CD4-positive, alpha-beta T cell treated with Interleukin-1 beta for 1 hour (primary cell): ENCODE measurements at regions not wholly inside any gene's neighbourhood (a gene's known extent, or its start where the extent isn't known, plus 50 kb on each side); places are given as distances from the start of the nearest gene placed in this dataset.

Experiments used
- DNase-seq, 2 donors: peaks; one replicate each; pipeline ENCODE4 v3.0.0-alpha.2; 2020 to 2022

DNA sequence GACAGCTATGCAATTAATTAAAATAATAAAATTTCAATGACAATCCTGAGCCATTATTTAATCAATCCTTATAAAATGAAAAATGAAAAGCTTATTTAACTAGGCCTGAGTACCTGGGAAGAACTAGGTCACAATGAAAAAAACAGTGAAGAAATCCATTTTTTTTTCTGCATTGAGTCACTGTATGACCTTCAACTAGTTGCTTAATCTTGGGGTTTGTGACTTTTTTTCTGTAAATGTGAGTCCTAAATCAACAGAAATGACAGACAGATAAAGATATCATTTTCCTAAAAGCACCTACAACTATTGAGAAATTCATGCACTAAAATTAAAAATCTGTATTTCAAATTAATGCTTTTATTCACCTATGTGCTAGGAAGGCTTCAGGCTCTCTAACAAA is 96.8 kb downstream of the TMEM26 start:
- no peak for DNase-seq

DNA sequence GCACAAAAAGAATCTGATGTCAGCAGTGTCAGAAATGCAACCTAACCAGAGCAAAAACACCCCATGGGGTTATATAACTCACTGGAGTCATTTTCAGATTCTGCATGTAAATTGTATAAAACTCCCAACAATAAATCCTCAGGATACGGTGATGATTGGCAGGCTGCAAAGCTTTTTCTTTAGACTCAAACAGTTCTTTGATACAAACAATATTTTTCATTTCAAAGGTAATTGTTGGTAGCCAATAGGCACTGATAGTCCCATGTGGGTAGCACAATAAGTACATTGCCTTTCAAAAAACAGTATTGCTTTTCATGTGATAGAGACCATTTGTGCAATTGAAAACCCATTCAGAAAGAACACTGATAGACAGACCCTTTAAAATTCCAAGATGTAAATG is 98.0 kb downstream of the TMEM26 start:
- no peak for DNase-seq

DNA sequence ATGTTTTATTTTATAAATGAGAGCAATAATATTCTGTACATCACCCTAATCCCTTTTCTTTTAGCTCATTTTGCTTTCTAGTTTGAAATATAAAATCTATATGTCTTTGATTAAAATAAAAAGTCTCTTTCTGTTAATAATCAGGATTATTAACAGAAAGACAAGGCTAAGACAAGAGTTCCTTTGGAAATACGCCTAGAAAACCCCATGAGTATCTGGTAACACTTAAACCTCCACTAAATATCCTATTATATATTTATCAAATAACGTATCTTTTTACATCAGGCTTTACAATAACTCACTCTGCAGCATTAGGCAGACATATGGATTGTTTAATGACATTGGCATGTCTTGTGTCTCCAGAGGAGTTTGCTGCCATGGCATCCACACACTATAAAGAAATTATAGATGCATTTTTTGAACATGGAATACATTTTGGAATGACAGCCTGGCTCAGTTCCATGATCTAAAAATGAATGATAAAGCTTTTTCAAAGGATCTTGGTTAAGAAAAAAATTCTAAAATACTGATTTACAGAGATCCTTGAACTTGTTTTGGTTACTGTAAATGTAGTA is 98.7 kb downstream of the TMEM26 start:
- DNase-seq: no peak

DNA sequence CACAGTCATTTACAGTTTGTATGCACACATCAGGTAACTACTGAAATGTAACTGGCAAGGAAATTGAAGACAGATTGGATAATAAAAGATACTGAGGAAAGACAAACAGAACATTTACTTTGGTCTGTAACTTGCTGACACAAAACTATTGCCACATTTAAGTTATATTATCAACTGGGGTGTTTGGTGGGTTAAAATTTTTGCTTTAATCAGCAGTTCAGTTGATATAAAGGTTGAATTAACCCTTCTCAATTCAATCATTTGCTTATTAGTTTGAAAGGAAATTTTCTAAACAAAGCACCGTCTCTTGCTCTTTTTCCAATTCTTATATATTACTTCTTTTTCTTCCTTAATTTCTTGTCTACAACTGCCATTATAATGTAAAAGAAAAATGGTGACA is 102.4 kb downstream of the TMEM26 start:
- no peak for DNase-seq

DNA sequence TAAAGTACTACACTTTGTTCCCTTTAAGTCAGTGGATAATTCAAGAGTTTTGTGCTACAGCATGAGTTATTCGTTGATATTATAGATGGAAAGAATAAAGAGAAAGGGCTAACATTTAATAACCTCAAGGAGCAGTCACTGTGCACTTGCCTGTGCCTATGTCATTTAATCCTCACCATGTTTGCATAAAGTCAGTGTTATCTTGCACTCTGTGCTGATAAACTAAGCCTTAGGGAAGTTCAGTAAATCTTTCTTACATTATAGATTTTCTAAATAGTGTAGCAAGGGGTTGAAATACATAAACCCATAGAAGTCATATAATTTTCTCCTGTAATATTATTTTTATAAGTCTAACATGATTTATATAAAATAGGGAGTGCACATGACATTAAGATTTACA is 103.1 kb downstream of the TMEM26 start:
- DNase-seq: no peak

DNA sequence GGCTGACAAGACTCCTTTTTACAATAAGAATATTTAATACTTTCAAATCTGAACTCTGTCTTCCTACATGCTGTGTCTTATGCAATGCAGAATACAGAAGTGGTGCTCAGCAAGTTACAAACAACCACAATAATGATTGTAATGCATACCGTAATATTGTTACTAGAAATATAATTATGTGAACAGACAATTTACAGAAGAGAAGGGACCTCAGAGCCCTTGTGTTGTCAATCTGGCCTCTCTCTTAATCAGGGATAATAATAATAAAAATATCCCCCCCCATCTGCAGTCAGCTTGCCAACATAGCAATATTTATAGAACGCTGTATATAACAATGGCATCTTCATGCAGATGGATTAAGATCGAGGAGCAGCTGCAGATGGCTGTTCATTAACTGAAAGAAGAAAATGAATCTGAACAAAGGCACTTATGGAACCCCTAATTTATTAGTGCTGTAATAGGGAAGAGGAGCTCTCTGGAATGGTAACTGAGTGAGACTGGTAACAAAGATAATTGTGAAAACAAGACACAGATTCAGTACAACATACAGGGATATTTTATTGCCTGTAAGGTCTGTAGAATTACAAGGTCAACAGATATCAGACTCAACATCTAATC is 106.3 kb downstream of the TMEM26 start:
- no peak for DNase-seq

DNA sequence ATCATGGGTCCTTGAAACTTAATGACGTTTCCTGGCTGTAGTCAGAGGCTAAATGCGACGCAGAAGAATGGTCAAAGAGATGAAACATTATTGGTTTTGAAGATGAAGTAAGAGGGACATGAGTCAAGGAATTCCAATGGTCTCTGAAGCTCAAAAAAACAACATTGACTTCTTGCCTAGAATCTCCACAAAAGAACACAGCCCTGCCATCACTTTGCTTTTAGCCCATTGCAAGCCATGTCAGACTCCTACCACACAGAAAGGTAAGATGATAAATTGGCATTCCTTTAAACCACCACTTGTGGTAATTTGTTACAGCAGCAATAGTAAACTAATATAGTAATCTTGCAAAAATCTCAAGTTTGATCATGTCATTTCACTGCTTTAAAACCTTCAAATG is 109.4 kb downstream of the TMEM26 start:
- no peak for DNase-seq

DNA sequence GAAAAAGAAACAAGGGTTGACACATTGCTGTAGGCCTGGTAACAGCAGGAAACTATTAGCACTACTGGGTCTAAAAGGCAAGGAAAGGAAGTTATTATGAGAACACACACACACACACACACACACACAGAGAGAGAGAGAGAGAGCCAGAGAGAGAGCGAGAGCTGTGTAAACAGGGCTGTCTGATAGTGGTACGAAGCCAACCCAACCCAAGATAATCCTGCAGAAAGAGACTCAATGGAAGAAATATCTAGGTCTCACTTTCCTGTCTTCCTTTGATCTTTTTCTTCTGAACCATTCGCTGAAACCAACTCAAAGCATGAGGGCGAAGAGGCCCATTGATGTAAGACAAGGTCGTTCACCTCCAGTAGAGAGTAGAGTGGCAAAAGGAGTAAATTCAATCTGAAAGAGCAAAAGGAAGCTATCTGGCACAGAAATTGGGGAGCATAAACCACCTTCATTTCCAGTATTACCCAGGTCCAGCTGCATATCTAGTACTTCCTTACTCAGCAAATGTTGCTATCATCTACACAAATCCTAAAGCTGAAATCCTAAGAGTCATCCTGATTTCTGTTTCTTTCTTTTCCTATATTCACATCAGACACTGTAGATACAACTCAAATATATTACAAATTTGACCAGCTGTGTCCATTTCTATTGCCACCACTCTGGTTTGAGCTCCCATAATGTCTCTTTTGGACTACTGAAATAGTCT is 110.2 kb downstream of the TMEM26 start:
- peak in 1 of 2 donors; percentile 5 for DNase-seq

DNA sequence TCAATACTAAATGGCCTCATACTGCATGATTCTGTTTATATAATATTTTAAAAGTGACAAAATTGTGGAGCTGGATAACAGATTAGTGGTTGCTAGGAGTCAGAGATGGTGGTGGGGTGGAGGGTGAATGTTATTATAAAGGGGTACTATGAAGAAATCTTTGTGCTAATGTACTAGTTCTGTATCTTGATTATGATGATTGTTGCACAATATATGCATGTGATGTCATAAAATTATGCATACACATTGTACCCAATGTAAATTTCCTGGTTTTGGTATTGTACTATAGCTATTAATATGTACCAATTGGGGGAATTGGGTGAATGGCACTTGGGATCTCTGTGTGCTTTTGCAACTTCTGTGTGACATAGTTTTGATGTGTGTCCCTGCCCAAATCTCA is 112.2 kb downstream of the TMEM26 start:
- DNase-seq: no peak

DNA sequence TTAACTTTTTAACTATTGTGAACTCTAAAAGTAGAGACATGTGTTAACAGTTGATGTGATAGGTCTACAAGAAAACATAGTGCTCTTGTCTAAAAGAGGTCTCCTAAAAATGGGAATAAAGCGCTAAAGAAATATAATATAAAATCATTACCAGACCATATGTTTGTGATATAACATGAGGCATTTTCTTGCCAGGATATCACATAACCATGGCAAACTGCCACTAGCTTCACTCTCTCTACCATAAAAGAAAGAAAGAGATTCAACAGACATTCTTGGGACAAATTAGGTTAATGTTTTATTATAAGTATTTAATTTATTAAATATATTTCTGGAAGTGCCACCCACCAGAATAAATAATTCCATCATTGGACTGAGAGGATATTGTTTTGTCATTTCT is 115.0 kb downstream of the TMEM26 start:
- no peak for DNase-seq

DNA sequence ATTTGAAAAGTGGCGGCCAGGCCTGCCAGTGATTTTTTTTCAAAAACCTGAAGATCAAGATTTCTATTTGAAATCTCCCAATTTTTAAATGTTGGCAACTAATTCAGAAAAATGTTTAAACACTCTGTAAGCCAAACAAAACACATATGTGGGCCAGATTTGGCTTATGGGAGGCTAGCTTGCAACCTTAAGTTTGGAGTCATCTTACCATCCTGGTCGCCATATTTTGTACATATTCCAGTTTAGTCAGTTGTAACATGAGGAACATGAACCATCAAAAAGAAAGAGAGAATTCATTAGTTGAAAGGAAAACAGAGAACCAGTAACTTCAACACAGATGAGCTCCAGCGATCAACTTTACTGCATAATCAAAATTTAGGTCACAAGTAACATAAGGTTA is 115.4 kb downstream of the TMEM26 start:
- no peak for DNase-seq

DNA sequence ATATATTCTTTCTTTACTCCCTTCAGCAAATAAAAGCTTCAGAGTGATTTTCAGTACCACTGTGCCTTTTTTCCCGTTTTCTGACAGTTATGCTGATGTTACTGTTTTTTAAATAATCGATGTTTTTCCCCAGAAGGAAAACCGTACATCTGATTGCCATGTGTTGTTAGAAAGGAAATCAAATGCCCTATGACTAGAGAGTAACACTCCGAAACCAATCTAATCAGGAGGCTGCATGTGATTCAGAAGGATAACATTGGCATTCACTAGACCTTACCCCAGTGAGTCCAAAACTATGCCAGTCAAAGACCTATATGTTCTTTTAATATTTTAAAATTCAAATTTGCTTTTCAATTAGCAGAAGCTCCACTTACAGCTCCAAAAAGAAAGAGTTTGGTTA is 116.3 kb downstream of the TMEM26 start:
- DNase-seq: no peak

DNA sequence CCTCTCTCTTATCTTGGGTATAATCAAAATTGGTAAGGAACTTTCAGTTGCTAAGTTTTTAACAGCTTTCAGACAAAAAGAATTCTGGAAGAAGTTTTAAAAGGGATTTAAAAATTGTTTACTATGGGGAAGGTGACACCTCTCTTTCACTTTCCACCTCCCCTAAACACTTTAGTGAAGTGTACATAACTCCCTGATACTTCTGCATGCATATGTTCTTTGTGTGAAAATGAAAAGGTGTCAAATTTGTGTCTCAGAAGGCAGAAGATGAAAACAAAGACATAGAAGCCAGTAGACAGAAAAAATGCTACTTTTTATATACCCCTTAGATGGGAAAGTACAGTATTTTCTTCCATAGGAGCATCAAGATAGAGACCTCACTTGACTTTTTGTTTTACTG is 117.8 kb downstream of the TMEM26 start:
- no peak for DNase-seq

DNA sequence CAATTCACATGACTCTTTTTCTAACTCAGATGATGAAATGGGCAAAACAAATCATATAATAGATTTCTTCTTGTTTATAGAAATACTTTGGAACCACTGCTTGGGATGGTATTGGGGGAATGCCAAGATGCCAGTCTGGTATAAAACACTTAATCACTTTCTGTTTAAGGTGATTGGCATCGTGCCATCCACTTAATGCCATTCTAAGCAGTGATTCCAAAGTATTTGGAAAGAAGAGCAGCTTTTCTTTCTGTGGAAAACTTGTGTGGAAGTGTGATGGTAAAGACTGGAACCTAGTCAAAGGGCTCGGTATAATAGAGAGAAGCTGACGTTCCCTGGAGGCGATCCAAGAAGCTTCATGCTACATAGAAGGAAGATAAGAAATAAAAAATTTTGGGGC is 120.6 kb downstream of the TMEM26 start:
- no peak for DNase-seq

DNA sequence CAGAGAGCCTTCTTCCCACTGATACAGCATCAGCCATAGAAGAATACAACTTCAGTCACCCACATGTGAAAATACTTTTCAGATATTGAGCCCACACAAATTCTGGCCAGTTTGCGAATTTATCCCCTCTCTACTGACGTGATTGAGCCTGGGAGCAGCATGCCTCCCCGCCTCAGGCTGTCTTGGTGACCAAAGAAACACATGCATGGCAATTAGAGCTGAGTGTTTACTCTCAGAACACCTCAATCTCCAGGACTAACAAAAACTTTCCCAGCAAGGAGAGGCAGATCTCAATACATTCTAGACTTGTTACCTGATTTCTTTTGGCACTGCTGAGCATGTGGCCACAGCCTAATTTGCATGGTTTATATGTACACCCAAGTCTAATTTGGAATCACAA is 122.5 kb downstream of the TMEM26 start:
- DNase-seq: no peak

DNA sequence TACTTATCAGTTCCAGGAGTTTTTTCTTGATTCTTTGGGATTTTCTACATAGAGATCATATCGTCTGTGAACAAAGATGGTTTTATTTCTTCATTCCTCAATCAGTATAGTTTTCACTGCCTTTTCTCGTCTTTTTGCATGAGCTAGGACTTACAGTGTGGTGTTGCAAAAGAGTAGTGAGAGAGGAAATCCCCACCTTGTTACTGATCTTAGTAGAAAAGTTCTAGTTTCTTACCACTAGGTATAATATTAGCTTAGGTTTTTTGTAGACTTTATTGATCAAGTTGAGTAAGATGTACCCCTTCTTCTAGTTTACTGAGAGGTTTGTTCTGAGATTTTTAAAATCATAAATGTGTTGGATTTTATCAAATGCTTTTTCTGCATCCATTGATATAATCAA is 123.3 kb downstream of the TMEM26 start:
- no peak for DNase-seq

DNA sequence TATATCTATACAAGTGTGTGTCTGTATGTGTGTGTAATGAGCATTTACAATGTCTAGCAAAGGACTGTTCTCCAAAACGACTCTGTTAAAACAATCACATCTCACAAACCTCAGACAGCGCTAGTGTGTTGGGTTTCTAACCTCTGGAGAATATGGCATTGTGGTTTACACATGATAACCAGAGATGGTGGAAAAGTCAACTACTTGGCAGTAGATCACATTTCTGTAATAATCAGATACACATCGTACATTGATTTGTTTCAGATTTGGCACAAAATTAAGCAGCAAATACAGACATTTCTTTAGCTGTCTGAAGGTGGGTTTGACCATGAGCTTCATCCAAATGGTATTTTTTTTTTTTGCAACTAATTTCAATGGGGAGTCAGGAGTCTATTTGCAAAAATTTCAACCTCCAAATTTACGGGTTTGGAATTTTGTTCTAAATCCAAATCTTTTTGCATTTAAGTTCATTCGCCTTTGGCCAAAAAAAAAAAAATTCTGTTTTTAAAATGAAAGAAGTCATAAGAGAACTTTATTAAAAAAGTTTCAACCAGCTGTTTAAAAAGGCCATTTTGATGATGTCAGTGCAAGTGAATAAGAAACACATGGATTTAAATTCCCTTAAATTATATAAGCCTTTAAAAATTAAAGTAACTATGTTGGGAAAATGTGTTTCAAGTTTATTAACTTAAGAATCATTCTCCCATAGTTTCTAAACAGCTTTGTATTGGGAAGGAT is 127.8 kb downstream of the TMEM26 start:
- no peak for DNase-seq

DNA sequence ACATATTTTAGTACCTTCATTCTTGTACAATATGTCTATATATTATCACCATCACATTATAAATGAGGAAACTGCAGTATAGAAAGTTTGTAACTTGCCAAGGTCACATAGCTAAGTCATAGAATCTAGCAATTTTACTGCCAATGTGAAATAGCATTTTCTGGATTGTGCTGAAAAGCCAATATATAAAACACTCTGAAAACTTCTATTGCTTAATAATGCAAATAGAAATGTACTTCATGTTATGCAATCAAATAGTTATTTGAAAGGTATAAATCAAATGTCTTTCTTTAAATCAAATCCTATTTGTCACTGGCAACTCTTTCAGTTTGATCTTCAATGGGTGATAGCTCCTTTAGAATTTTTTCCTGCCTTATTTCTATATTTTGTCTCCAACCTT is 129.5 kb downstream of the TMEM26 start:
- no peak for DNase-seq

DNA sequence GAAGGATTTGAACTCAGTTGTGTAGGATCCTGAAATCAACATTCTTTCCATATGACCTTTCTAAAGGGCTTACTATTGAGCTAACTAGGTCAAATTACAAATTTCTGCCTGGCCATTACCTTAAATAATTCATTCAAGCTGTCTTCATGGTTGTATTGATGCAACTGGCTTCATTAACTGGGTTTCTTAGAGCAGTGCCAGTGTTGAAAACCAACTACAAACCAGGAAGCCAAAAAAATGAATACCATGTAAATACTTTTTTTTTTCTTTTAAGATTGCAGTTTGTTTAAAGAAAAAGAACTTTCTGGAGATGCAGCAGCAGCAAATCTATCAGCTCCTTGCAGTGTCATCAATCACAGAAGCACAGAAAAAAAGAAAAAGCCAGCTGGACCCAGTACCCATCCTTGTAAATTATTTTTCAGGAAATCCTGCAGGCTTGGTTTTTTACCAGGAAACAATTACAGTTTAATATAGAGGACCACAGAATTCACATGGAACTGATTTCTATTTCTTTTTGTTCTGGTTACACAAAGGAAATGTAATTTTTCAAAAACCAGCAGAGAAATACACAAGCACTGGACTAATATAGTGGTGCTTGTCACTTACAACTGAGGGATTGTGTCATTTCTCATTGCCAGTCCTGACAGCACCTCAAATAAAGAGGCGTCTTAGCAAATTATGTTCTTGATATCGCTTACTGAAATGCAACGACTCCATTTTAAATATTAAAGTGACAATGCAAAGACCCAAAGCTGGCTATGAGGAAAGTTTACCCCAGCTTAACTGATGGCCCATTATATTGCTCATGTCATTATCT is 131.9 kb downstream of the TMEM26 start:
- no peak for DNase-seq

DNA sequence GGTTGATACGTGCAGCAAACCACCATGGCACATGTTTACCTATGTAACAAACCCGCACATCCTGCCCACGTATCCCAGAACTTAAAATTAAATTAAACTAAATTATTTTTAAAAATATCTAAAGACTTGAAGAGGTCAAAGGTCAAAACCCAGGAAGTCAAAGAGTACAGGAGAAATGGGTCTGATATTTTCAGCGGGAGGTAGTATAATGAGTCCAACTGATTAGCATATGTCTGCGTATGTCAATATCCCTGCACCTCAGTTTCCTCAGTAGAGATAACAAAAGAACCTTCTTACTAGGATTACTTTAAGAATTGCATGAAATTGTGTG is 133.0 kb downstream of the TMEM26 start:
- no peak for DNase-seq

DNA sequence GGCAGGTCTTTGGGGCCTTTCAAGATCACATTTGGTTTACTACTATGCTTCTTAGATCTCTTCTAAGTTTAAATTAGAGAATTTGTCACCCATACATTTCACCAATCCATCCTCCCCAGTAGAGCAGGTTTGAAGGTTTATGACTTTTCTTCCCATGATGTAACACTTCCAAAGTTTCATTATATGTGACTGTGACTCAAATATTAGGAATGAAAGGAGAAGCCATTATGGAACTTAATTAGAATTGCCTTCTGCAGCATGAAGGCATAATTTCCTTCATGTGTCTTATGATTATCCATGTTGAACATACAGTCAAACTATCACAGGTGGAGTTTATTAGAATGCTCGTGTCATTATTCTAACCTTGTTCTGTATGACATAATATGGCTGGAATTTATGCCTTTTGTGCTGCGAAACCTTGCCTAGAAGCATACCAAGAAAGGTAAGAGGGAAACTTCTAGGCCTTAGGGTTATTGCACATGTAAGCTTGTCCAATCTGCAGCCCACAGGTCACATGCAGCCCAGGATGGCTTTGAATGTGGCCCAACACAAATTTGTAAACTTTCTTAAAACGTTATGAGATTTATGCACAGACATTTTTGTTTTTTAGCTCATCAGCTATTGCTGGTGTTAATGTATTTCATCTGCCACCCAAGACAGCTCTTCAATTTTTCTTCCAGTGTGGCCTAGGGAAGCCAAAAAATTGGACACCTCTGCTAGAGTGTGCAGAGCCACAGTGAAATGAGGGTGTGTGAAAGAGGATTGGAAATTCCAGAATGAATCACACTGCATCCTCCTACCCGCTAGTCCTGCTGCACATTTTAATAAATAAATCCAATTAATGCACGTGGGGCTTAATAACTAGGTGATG is 133.6 kb downstream of the TMEM26 start:
- no peak for DNase-seq

DNA sequence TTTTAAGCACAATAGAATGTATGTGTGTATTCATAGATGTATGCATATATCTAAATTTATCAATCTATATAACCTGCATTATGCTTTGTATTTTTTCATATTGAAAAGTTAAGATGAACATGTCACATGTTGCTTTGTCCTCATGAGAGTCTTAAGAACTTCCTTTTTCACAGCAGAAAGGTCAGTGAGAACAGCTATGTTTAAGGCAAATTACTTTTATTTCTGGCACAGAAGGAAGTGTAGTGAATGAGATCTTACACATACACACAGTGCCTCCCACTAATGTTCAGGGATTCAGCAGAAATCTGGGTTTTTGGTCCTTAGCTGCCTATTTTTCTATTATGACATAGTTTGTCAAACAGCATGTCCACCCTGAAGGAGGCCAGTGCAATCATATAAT is 134.8 kb downstream of the TMEM26 start:
- DNase-seq: no peak
